ENCODE measurements at regions not wholly inside any gene's neighbourhood (a gene's known extent, or its start where the extent isn't known, plus 50 kb on each side); places are given as distances from the start of the nearest gene placed in this dataset.

GRCh38 chr7:13037216-13037615 is 349.8 kb downstream of the ARL4A start:
- TF ChIP-seq, protein P1, sequence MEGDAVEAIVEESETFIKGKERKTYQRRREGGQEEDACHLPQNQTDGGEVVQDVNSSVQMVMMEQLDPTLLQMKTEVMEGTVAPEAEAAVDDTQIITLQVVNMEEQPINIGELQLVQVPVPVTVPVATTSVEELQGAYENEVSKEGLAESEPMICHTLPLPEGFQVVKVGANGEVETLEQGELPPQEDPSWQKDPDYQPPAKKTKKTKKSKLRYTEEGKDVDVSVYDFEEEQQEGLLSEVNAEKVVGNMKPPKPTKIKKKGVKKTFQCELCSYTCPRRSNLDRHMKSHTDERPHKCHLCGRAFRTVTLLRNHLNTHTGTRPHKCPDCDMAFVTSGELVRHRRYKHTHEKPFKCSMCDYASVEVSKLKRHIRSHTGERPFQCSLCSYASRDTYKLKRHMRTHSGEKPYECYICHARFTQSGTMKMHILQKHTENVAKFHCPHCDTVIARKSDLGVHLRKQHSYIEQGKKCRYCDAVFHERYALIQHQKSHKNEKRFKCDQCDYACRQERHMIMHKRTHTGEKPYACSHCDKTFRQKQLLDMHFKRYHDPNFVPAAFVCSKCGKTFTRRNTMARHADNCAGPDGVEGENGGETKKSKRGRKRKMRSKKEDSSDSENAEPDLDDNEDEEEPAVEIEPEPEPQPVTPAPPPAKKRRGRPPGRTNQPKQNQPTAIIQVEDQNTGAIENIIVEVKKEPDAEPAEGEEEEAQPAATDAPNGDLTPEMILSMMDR (conservative IDR thresholded peaks at IDR 0.05; ENCODE audit: low read depth, low read length) = no peak
- TF ChIP-seq EZH2 (IDR thresholded peaks at IDR 0.05; ENCODE audit: borderline replicate concordance, low read depth, low read length, poor library complexity, severe bottlenecking) = no peak
- Histone ChIP-seq H3K36me3 (ENCODE audit: insufficient read depth, low read length, poor library complexity, severe bottlenecking) (no peaks in the 10 kb centered on the region), H3K4me3 (ENCODE audit: low read depth, low read length, poor library complexity, severe bottlenecking) (no peak overlapping the region), H3K4me1 (ENCODE audit: insufficient read depth, low read length, poor library complexity, severe bottlenecking) (no peaks in the 10 kb centered on the region), H3K9me3 (ENCODE audit: low read depth, low read length, poor library complexity, severe bottlenecking) (no peaks in the 10 kb centered on the region), H3K27ac (ENCODE audit: low read depth, low read length, poor library complexity, severe bottlenecking) (no peak overlapping the region), H3K27me3 (replicated peaks; ENCODE audit: insufficient read depth, low read depth, low read length, poor library complexity) (peaks cover 23% of the 10 kb centered on the region)
- intact Hi-C loops (cut with micrococcal nuclease; ENCODE audit: unreplicated experiment) = no loop called here
- POLR2A ChIA-PET (ENCODE audit: low non-redundant PET) = no interaction called here
- CTCF ChIA-PET = no interaction called here
- BruUV-seq (replicated peaks) = no TSS peak
- DNase-seq (ENCODE audit: low spot score) = no peak

- POLR2A ChIA-PET (ENCODE audit: low non-redundant PET) = no interaction called here
- no peaks in the 10 kb centered on the region for H3K4me1 ChIP-seq (ENCODE audit: insufficient read depth, low read length, poor library complexity, severe bottlenecking)
- peaks cover 35% of the 10 kb centered on the region for H3K27me3 ChIP-seq (replicated peaks; ENCODE audit: insufficient read depth, low read depth, low read length, poor library complexity)
- no peak for TF ChIP-seq EZH2 (IDR thresholded peaks at IDR 0.05; ENCODE audit: borderline replicate concordance, low read depth, low read length, poor library complexity, severe bottlenecking)
- TF ChIP-seq, protein P1 (conservative IDR thresholded peaks at IDR 0.05; ENCODE audit: low read depth, low read length) = no peak
- BruUV-seq (replicated peaks) = no TSS peak
- H3K36me3 ChIP-seq (ENCODE audit: insufficient read depth, low read length, poor library complexity, severe bottlenecking) = no peaks in the 10 kb centered on the region
- intact Hi-C loops (cut with micrococcal nuclease; ENCODE audit: unreplicated experiment) = no loop called here
- no peak overlapping the region for H3K27ac ChIP-seq (ENCODE audit: low read depth, low read length, poor library complexity, severe bottlenecking)
- CTCF ChIA-PET = no interaction called here
- DNase-seq (ENCODE audit: low spot score) = no peak
- no peak overlapping the region for H3K4me3 ChIP-seq (ENCODE audit: low read depth, low read length, poor library complexity, severe bottlenecking)
- H3K9me3 ChIP-seq (ENCODE audit: low read depth, low read length, poor library complexity, severe bottlenecking) = no peaks in the 10 kb centered on the region
Observed at GRCh38 chr7:13041368-13041988, 354.0 kb downstream of the ARL4A start.

GRCh38 chr7:13042605-13043236 is 355.3 kb downstream of the ARL4A start:
- Histone ChIP-seq H3K27me3 (replicated peaks; ENCODE audit: insufficient read depth, low read depth, low read length, poor library complexity) (peaks cover 35% of the 10 kb centered on the region), H3K4me3 (ENCODE audit: low read depth, low read length, poor library complexity, severe bottlenecking) (no peak overlapping the region), H3K4me1 (ENCODE audit: insufficient read depth, low read length, poor library complexity, severe bottlenecking) (no peaks in the 10 kb centered on the region), H3K36me3 (ENCODE audit: insufficient read depth, low read length, poor library complexity, severe bottlenecking) (no peaks in the 10 kb centered on the region), H3K27ac (ENCODE audit: low read depth, low read length, poor library complexity, severe bottlenecking) (no peak overlapping the region), H3K9me3 (ENCODE audit: low read depth, low read length, poor library complexity, severe bottlenecking) (no peaks in the 10 kb centered on the region)
- ChIA-PET CTCF (no interaction called here), POLR2A (ENCODE audit: low non-redundant PET) (no interaction called here)
- TF ChIP-seq EZH2 (IDR thresholded peaks at IDR 0.05; ENCODE audit: borderline replicate concordance, low read depth, low read length, poor library complexity, severe bottlenecking) = no peak
- TF ChIP-seq, protein P1 (conservative IDR thresholded peaks at IDR 0.05; ENCODE audit: low read depth, low read length) = no peak
- DNase-seq (ENCODE audit: low spot score) = no peak
- no TSS peak for BruUV-seq (replicated peaks)
- intact Hi-C loops (cut with micrococcal nuclease; ENCODE audit: unreplicated experiment) = no loop called here
